Sigmoid colon (tissue), 6 donors: ENCODE measurements at regions not wholly inside any gene's neighbourhood (a gene's known extent, or its start where the extent isn't known, plus 50 kb on each side); places are given as distances from the start of the nearest gene placed in this dataset.

ENCODE experiments used
- DNase-seq: peaks from one replicate; pipeline ENCODE4 v3.0.0-alpha.2; 2019
- H3K27ac ChIP-seq, 4 donors: fragments of 200-600 bp; sonication (generic); one replicate each; pipeline ENCODE4 v1.5.1; 2016 to 2019; ENCODE audit warnings: mild to moderate bottlenecking in 1 of 4
- H3K27me3 ChIP-seq, 3 donors: fragments of 200-600 bp; sonication (generic); one replicate each; pipeline ENCODE4 v1.5.1; 2019; ENCODE audit warnings: mild to moderate bottlenecking in 1 of 3
- H3K36me3 ChIP-seq, 4 donors: fragments of 200-600 bp; sonication (generic); one replicate each; pipeline ENCODE4 v1.5.1; 2016 to 2019
- H3K4me1 ChIP-seq, 4 donors: fragments of 200-600 bp; sonication (generic); one replicate each; pipeline ENCODE4 v1.5.1; 2017 to 2019
- H3K4me3 ChIP-seq, 4 donors: fragments of 200-600 bp; sonication (generic); one replicate each; pipeline ENCODE4 v1.5.1; 2017 to 2019; ENCODE audit warnings: mild to moderate bottlenecking in 2 of 4, moderate library complexity in 1 of 4
- H3K9me3 ChIP-seq, 4 donors: fragments of 200-600 bp in 3 of 4; sonication (generic) in 3 of 4; one replicate each; pipeline versions ENCODE4 v1.5.1 to v1.6.1; 2013 to 2019
- EP300 ChIP-seq, 4 donors: sonication (generic); formaldehyde crosslinking; IDR thresholded peaks; one replicate each; pipeline ENCODE4 v1.6.1; 2017; ENCODE audit warnings: antibody characterized with exemption in 4 of 4
- POLR2A ChIP-seq, 2 donors: fragments of 450-650 bp; IDR thresholded peaks; one replicate each; pipeline ENCODE4 v1.6.1; 2016; ENCODE audit warnings: antibody characterized with exemption in 2 of 2, mild to moderate bottlenecking in 2 of 2, moderate library complexity in 2 of 2
- POLR2AphosphoS5 ChIP-seq, 4 donors: sonication (generic); formaldehyde crosslinking; IDR thresholded peaks; one replicate each; pipeline ENCODE4 v1.6.1; 2017; ENCODE audit warnings: antibody characterized with exemption in 4 of 4
- WGBS, 2 donors: extraction: QIAGEN DNeasy Blood & Tissue Kit; methylation state at CpG; one replicate each; pipeline ENCODE4 v1.1.7; 2013; 5-methylcytosine and 5-hydroxymethylcytosine counted together
- intact Hi-C: fragments of 100-400 bp; cut with DNase I; formaldehyde crosslinking; loops from one replicate; pipeline ENCODE4 v1.15.1; 2023
- TF ChIP-seq, protein P1 (sequence below), 4 experiments: fragments of 450-650 bp in 3 of 4; fragments of 200-600 bp in 1 of 4; IDR thresholded peaks; one replicate each; pipeline ENCODE4 v1.5.1; 2016 to 2019; ENCODE audit warnings: antibody characterized with exemption in 4 of 4, mild to moderate bottlenecking in 3 of 4, moderate library complexity in 2 of 4
- donor health status: healthy with polysubstance abuse.
- donor health status: healthy.

DNA sequence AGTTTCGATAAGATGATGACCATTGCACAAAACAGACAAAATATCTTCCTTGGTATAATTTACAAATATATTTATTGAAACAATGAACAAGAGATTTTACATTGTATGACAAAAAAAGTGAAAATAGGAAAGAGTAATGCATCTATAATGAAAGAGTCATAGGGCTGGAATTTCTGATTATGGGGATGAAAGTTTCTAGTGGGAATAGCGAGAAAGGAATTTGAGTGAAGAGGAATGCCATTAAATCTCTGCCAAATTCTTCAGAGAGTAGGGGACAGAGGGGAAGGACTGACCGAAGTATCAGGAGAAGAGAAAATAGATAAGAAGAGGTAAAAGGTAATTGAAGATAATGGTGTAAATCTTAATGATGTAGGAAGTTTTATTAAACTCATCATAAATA lies 125.4 kb downstream of the VGLL3 start:
- no peak for TF ChIP-seq EP300 (IDR thresholded peaks at IDR 0.05)
- no peak for TF ChIP-seq POLR2A (IDR thresholded peaks at IDR 0.05)
- TF ChIP-seq POLR2AphosphoS5 (IDR thresholded peaks at IDR 0.05): no peak
- TF ChIP-seq, protein P1, sequence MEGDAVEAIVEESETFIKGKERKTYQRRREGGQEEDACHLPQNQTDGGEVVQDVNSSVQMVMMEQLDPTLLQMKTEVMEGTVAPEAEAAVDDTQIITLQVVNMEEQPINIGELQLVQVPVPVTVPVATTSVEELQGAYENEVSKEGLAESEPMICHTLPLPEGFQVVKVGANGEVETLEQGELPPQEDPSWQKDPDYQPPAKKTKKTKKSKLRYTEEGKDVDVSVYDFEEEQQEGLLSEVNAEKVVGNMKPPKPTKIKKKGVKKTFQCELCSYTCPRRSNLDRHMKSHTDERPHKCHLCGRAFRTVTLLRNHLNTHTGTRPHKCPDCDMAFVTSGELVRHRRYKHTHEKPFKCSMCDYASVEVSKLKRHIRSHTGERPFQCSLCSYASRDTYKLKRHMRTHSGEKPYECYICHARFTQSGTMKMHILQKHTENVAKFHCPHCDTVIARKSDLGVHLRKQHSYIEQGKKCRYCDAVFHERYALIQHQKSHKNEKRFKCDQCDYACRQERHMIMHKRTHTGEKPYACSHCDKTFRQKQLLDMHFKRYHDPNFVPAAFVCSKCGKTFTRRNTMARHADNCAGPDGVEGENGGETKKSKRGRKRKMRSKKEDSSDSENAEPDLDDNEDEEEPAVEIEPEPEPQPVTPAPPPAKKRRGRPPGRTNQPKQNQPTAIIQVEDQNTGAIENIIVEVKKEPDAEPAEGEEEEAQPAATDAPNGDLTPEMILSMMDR (IDR thresholded peaks at IDR 0.05): no peak
- WGBS, 2 donors: 74 to 75% methylated on average over 3 of the region's 3 CpGs

DNA sequence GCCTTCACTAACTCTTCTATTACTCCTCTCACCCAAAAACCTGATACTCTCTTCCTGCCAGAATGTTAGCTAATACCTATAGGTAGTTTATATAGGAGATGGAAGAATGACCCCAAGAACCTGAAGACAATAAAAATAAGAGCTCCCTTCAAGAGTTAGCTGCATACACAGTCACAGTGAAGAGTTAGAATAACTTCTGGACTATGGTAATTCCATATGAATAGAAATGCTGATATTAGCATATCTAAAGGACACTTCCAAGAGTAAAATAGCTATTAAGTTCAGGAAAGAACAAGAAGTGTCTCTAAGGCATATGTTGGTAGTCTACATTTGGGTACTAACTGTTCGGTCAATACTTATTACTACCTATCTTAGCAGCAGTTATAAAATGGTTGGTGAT lies 134.2 kb downstream of the VGLL3 start:
- no peaks in the 10 kb centered on the region for H3K4me1 ChIP-seq
- TF ChIP-seq EP300 (IDR thresholded peaks at IDR 0.05) (no peak), POLR2A (IDR thresholded peaks at IDR 0.05) (no peak), POLR2AphosphoS5 (IDR thresholded peaks at IDR 0.05) (no peak)
- TF ChIP-seq, protein P1 (IDR thresholded peaks at IDR 0.05): no peak
- DNase-seq: no peak
- H3K36me3 ChIP-seq: no peaks in the 10 kb centered on the region
- WGBS, 2 donors: 43 to 92% methylated on average over 1 of the region's 1 CpG
- no peaks in the 10 kb centered on the region for H3K27me3 ChIP-seq
- H3K4me3 ChIP-seq: no peak overlapping the region
- H3K27ac ChIP-seq: no peak overlapping the region
- intact Hi-C loops: no loop called here
- H3K9me3 ChIP-seq: no peaks in the 10 kb centered on the region

More for the DNA sequence above, 125.4 kb downstream of the VGLL3 start:
- Histone ChIP-seq H3K4me3 (no peak overlapping the region), H3K27ac (no peak overlapping the region), H3K36me3 (no peaks in the 10 kb centered on the region), H3K9me3 (peaks cover 0 to 2% (median 0%) of the 10 kb centered on the region in 4 donors), H3K27me3 (no peaks in the 10 kb centered on the region), H3K4me1 (no peaks in the 10 kb centered on the region)
- intact Hi-C loops: no loop called here
- DNase-seq: no peak

DNA sequence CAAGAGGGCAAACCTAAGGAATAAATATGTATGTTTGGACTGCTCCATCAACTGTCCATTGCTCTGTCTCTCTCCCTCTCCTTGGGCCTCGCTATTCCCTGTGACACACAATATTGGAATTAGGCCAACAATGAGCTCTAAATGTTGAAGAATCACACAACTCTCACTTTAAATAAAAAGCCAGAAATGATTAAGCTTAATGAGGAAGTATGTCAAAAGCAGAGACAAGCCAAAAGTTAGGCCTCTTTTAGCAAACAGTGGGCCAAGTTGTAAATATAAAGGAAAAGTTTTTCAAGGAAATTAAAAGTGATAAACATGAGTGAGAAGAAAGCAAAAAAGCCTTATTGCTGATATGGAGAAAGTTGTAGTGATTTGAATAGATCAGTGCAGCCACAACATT lies 141.0 kb downstream of the VGLL3 start:
- no peaks in the 10 kb centered on the region for H3K27me3 ChIP-seq
- intact Hi-C loops: no loop called here
- H3K4me3 ChIP-seq: no peak overlapping the region
- no peaks in the 10 kb centered on the region for H3K9me3 ChIP-seq
- no peak overlapping the region for H3K27ac ChIP-seq
- 38 to 70% methylated on average over 1 of the region's 1 CpG for WGBS, 2 donors
- no peaks in the 10 kb centered on the region for H3K4me1 ChIP-seq
- DNase-seq: no peak
- no peak for TF ChIP-seq POLR2AphosphoS5 (IDR thresholded peaks at IDR 0.05)
- TF ChIP-seq, protein P1 (IDR thresholded peaks at IDR 0.05): no peak
- no peak for TF ChIP-seq POLR2A (IDR thresholded peaks at IDR 0.05)
- no peak for TF ChIP-seq EP300 (IDR thresholded peaks at IDR 0.05)
- H3K36me3 ChIP-seq: no peaks in the 10 kb centered on the region

DNA sequence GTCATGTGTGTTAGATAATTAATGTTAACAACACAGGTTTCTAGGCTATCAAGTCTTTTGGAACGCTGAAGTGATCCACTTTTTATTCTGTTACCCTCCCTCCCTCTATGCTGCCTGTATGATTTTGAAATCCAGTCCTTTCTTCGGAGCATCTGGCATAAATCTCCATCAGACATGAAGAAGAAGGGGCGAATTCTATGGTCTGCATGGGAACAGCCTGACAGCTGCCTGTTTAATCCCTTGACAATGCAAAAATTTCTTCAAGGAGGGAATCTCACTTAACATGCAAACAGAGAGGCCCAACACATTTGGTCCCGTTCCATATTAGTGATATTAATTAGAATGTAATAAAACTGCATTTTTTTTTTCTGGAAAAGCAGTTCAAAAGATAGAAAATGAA lies 145.2 kb downstream of the VGLL3 start:
- Histone ChIP-seq H3K4me3 (no peak overlapping the region), H3K36me3 (no peaks in the 10 kb centered on the region), H3K27me3 (no peaks in the 10 kb centered on the region), H3K4me1 (no peaks in the 10 kb centered on the region), H3K27ac (no peak overlapping the region), H3K9me3 (no peaks in the 10 kb centered on the region)
- no peak for DNase-seq
- 68% methylated on average over 4 of the region's 4 CpGs for WGBS, 2 donors
- TF ChIP-seq, protein P1 (IDR thresholded peaks at IDR 0.05): no peak
- TF ChIP-seq EP300 (IDR thresholded peaks at IDR 0.05): no peak
- TF ChIP-seq POLR2AphosphoS5 (IDR thresholded peaks at IDR 0.05): no peak
- no peak for TF ChIP-seq POLR2A (IDR thresholded peaks at IDR 0.05)
- intact Hi-C loops: no loop called here

DNA sequence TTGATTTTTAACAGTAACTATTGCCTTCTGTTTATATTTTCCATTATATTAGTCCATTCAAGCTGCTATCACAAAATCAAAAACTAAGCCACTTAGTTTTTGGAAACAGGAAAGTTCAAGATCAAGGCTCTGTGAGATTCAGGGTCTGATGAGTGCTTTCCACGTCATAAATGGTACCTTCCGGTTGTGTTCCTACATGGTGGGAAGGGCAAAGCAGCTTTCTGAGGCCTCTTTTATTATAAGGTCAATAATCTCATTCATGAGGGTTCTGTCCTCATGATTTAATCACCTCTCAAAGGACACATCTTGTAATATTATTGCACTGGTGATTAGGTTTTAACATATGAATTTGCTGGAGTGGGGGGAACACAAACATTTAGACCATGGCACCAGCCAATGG lies 152.0 kb downstream of the VGLL3 start:
- no peaks in the 10 kb centered on the region for H3K36me3 ChIP-seq
- no peaks in the 10 kb centered on the region for H3K4me1 ChIP-seq
- TF ChIP-seq POLR2AphosphoS5 (IDR thresholded peaks at IDR 0.05) (no peak), POLR2A (IDR thresholded peaks at IDR 0.05) (no peak), EP300 (IDR thresholded peaks at IDR 0.05) (no peak)
- TF ChIP-seq, protein P1 (IDR thresholded peaks at IDR 0.05): no peak
- no peaks in the 10 kb centered on the region for H3K27me3 ChIP-seq
- no peak for DNase-seq
- no peak overlapping the region for H3K27ac ChIP-seq
- intact Hi-C loops: no loop called here
- H3K4me3 ChIP-seq: no peak overlapping the region
- WGBS, 2 donors: 76 to 81% methylated on average over 2 of the region's 2 CpGs
- no peaks in the 10 kb centered on the region for H3K9me3 ChIP-seq
